Endothelial cell of umbilical vein (primary cell): ENCODE measurements at regions not wholly inside any gene's neighbourhood (a gene's known extent, or its start where the extent isn't known, plus 50 kb on each side); places are given as distances from the start of the nearest gene placed in this dataset.
"Not testable (repeated sequence)": the region's sequence is repeated elsewhere in the genome, so short reads cannot be mapped to it uniquely, and the experiment has no call there.

Experiments
- EZH2 ChIP-seq: IDR thresholded peaks from 2 replicates; pipeline ENCODE4 v1.6.1; 2012; ENCODE audit warnings: borderline replicate concordance, low read depth, mild to moderate bottlenecking, moderate library complexity, low read length, inconsistent platforms; ENCODE audit not compliant: severe bottlenecking
- JUN ChIP-seq: IDR thresholded peaks from 2 replicates; pipeline ENCODE4 v1.6.1; 2011; ENCODE audit warnings: borderline replicate concordance, low read depth; ENCODE audit not compliant: insufficient read length, insufficient read depth
- MAX ChIP-seq: IDR thresholded peaks from 2 replicates; pipeline ENCODE4 v1.6.1; 2011; ENCODE audit not compliant: insufficient read depth, insufficient read length
- MYC ChIP-seq: IDR thresholded peaks from one replicate; pipeline ENCODE4 v1.6.1; 2011; ENCODE audit warnings: mild to moderate bottlenecking, low read depth, low read length
- POLR2A ChIP-seq: IDR thresholded peaks from 2 replicates; pipeline ENCODE4 v1.6.1; 2012; ENCODE audit warnings: low read depth, mild to moderate bottlenecking, control low read depth, low read length
- POLR2AphosphoS5 ChIP-seq: IDR thresholded peaks from 2 replicates; pipeline ENCODE4 v1.6.1; 2012; ENCODE audit warnings: low read depth, mild to moderate bottlenecking, control low read depth, low read length, moderate library complexity; ENCODE audit not compliant: insufficient read depth
- TF ChIP-seq, protein P1 (sequence below), 2 donors: IDR thresholded peaks; 1 replicate in 1 of 2; 2 replicates in 1 of 2; pipeline ENCODE4 v1.5.1; 2011; ENCODE audit warnings: low read length in 2 of 2, mild to moderate bottlenecking in 2 of 2, moderate library complexity in 2 of 2, control low read depth in 1 of 2, inconsistent platforms in 1 of 2, low read depth in 1 of 2; ENCODE audit not compliant: insufficient read depth in 1 of 2; ENCODE audit errors: extremely low read depth in 1 of 2

DNA sequence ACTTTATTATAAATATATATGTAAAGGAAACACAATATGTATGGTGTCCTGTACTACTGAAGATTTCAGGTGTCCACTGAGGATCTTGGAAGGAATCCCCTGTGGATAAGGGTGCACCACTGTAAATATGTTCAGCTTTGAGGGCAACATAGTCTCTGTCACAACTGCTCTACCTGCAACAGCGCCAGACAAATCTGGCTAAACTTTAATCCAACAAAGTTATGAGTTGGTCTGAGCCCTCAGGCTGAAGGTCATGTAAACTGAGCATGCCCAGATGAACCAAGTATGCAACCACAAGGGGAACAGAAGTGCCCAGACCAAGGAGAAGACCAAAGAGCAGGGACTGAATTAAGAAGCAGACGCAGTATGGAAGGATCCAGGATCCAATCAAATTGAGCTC, 1541.2 kb downstream of the SPATA31A7 start:
- TF ChIP-seq, protein P1, sequence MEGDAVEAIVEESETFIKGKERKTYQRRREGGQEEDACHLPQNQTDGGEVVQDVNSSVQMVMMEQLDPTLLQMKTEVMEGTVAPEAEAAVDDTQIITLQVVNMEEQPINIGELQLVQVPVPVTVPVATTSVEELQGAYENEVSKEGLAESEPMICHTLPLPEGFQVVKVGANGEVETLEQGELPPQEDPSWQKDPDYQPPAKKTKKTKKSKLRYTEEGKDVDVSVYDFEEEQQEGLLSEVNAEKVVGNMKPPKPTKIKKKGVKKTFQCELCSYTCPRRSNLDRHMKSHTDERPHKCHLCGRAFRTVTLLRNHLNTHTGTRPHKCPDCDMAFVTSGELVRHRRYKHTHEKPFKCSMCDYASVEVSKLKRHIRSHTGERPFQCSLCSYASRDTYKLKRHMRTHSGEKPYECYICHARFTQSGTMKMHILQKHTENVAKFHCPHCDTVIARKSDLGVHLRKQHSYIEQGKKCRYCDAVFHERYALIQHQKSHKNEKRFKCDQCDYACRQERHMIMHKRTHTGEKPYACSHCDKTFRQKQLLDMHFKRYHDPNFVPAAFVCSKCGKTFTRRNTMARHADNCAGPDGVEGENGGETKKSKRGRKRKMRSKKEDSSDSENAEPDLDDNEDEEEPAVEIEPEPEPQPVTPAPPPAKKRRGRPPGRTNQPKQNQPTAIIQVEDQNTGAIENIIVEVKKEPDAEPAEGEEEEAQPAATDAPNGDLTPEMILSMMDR (IDR thresholded peaks at IDR 0.05; ENCODE audit: extremely low read depth in 1 of 2, insufficient read depth in 1 of 2, low read depth in 1 of 2, low read length in 2 of 2) = not testable (repeated sequence)
- not testable (repeated sequence) for TF ChIP-seq MAX, POLR2AphosphoS5, EZH2, POLR2A, MYC, JUN
